C4-2B (cell line): ENCODE measurements at regions not wholly inside any gene's neighbourhood (a gene's known extent, or its start where the extent isn't known, plus 50 kb on each side); places are given as distances from the start of the nearest gene placed in this dataset.
A peak's percentile ranks its signal among the peaks of the same experiment; 100 is the strongest.

Source experiments
- H3K27ac ChIP-seq: fragments of 450-650 bp; 2 replicates; pipeline ENCODE4 v1.5.1; 2017
- ZFX ChIP-seq: fragments of 450-650 bp; IDR thresholded peaks from 2 replicates; pipeline ENCODE4 v1.6.1; 2017
- TF ChIP-seq, protein P1 (sequence below): fragments of 450-650 bp; conservative IDR thresholded peaks from 2 replicates; pipeline ENCODE4 v1.5.1; 2017; ENCODE audit warnings: mild to moderate bottlenecking

DNA sequence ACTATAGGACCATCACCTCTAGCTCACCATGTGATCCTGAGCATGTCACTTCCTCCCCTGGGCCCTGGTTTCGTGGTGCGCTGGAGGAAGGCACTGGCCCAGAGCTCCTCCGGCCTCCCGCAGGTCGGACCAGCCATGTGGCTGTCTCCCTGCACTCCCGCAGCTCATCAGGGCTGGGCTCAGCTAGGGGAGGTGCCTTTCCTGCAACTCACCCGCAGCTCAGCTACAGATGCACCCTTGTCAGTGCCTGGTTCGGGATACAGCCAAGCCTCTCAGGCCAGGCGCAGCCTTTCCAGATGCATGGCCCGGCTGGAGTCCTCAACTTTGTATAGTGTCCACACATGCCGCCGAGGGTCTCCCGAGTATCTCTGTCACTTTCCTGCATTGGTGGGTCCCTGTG is 138.2 kb upstream of the VSTM2B start:
- no peak for TF ChIP-seq ZFX
- TF ChIP-seq, protein P1, sequence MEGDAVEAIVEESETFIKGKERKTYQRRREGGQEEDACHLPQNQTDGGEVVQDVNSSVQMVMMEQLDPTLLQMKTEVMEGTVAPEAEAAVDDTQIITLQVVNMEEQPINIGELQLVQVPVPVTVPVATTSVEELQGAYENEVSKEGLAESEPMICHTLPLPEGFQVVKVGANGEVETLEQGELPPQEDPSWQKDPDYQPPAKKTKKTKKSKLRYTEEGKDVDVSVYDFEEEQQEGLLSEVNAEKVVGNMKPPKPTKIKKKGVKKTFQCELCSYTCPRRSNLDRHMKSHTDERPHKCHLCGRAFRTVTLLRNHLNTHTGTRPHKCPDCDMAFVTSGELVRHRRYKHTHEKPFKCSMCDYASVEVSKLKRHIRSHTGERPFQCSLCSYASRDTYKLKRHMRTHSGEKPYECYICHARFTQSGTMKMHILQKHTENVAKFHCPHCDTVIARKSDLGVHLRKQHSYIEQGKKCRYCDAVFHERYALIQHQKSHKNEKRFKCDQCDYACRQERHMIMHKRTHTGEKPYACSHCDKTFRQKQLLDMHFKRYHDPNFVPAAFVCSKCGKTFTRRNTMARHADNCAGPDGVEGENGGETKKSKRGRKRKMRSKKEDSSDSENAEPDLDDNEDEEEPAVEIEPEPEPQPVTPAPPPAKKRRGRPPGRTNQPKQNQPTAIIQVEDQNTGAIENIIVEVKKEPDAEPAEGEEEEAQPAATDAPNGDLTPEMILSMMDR: no peak

DNA sequence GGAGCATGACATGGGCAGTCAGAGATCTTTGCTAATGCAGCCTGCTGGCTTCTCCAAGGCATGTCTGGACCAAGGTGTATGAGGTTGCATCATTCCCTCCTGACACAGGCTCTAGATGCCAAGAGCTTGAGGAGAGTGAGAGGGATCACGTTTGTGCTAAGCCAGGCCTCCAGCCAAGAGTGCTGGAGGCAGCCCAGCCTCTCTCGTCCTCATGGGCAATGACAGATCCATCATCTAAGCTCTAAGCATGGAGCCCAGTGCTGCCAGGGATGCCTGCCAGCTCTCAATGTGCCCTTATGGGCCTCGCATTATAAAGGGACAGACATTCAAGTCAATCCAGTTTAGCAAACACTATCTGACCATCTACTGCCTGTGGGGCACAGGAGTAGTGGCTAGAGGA is 136.3 kb upstream of the VSTM2B start:
- TF ChIP-seq, protein P1: no peak

More for the DNA sequence above, 138.2 kb upstream of the VSTM2B start:
- H3K27ac ChIP-seq: no peak overlapping the region

DNA sequence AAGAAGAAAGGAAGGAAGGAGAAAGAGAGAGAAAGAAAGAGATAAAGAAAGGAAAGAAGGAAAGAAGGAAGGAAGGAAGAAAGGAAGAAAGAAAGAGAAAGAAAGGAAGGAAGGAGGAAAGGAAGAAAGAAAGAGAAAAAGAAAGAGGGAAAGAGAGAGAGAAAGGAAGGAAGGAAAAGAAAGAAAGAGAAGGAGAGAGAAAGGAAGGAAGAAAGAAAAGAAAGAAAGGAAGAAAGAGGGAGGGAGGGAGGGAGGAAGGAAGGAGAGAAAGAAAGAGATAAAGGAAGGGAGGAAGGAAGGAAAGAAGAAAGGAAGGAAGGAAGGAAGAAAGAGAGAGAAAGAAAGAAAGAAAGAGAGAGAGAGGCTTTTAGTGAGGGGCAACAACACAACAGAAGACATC is 135.1 kb upstream of the VSTM2B start:
- TF ChIP-seq ZFX: no peak
- TF ChIP-seq, protein P1: no peak
- no peak overlapping the region for H3K27ac ChIP-seq

More for the DNA sequence above, 136.3 kb upstream of the VSTM2B start:
- H3K27ac ChIP-seq: peak overlapping the region; percentile 67

DNA sequence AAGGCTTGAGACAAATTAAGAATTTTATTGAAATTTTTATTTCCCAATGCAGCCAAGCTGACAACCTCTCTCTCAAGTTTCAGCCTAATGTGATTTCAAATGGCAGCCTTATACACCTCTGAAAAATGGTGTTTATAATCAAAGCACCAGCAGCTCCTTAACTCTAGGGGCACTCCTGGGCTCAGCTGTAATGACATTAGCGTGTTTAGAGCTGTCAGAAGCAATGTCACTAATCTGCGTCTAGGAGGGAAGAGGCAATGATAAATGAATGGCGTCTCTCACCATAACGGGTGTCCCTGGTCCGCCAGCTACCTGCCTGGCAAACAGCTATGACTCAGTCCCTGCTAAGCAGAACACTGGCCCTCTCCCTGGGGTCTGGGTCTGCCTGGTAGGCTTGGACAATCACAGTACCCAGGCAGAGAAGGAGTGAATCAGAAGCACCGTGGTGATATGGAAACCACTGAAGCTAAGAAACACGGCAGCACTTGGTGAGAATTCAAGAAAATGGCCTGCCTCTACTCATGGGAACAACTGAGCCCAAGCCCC is 131.8 kb upstream of the VSTM2B start:
- no peak overlapping the region for H3K27ac ChIP-seq
- TF ChIP-seq, protein P1: no peak
- no peak for TF ChIP-seq ZFX

DNA sequence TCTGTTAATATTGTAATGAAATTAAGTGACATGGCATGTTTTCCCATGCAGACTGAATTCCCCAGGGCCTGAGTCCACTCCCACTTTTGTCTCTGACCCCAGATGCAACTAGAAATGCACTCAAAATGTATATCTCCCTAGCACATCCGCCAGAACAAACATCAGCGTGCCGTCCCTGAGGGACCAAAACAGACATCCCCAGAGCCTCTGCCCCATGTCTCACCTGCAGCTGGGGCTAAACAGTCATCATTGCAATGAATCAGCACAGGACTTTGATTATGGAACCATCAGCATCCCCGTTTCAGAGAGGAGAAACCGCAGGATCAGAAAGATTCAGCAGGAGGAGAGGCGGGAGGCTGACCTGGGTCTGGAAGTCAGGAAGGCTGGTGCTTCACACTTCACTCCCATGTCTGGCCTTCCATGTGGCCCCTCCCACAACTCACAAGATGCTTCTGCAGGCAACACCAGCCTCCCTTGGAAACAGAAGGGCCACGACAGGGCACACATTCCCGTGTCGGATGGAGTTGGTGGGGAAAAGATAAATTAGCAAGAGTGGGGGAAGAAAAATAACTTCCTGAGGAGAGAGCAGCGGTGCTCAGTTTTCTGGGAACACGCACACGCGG is 130.6 kb upstream of the VSTM2B start:
- no peak overlapping the region for H3K27ac ChIP-seq
- TF ChIP-seq, protein P1: no peak
- no peak for TF ChIP-seq ZFX

DNA sequence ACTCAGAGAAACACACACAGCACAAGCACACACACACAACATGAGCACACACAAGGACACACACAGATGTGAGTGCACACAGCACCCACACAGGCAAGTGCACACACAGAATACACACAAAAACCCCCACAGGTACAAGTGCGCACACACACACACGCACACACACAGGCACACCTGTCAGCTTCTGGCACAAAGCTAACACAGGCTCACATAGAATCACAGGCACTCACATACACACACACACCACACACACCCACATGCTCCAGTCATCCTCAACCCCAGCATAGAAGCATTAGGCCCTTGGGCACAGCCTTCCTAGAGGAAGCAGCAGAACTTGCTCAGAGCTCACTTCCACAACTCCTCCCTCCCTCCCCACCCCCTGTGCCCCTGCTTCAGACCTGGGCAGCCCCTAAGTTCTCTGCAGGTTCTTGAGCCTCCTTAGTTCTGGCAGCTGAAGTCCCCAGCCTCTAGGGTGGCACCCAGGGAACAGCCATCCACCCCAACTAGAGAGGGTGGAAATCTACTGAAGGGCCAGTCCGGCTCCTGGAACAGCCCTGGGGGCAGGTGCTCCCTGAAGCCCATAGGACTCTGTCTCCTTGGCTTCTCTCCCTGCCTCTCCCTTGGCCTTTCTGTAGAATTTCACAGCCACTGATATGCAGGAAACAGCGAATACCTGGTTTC is 129.9 kb upstream of the VSTM2B start:
- H3K27ac ChIP-seq: no peak overlapping the region
- TF ChIP-seq ZFX: no peak
- TF ChIP-seq, protein P1: no peak

DNA sequence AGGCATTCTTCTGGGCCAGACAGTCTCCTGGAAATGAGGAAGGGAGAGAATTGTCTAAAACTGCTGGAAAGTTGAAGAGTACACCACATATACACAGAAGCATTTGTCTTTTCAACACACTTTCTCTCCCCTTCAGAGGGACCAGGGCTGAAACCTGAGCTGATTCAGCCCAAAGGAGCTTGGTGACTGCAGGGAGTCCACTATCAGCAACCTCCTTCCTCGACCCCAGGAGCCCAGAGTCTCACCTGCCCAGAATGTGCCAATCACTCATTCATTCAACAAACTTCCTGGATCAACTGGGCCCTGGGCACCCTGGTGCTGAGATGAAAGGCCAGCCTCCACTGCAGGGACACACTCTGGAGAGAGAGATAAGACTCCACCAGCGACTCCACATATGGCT is 128.9 kb upstream of the VSTM2B start:
- no peak for TF ChIP-seq ZFX
- TF ChIP-seq, protein P1: no peak
- no peak overlapping the region for H3K27ac ChIP-seq
